OCI-LY1 (cell line): ENCODE measurements at regions not wholly inside any gene's neighbourhood (a gene's known extent, or its start where the extent isn't known, plus 50 kb on each side); places are given as distances from the start of the nearest gene placed in this dataset.

ENCODE experiments used
- H2AFZ ChIP-seq: fragments of 200-600 bp; sonication (generic), shearing (Covaris generic); 2 replicates; pipeline ENCODE4 v1.6.0; 2014; ENCODE audit warnings: antibody characterized with exemption, mild to moderate bottlenecking, low read length
- H3F3A ChIP-seq: fragments of 200-600 bp; sonication (generic), shearing (Covaris generic); 2 replicates; pipeline ENCODE4 v1.6.0; 2014; ENCODE audit warnings: mild to moderate bottlenecking, antibody characterized with exemption, low read length, moderate library complexity; ENCODE audit not compliant: insufficient read depth
- H3K27ac ChIP-seq: fragments of 200-600 bp; sonication (generic); 2 replicates; pipeline ENCODE4 v1.5.1; 2014; ENCODE audit warnings: low read length, mixed run types, mild to moderate bottlenecking, low read depth; ENCODE audit not compliant: poor library complexity, severe bottlenecking
- H3K27me3 ChIP-seq: fragments of 200-600 bp; sonication (generic); 2 replicates; pipeline ENCODE4 v1.6.0; 2014; ENCODE audit warnings: antibody characterized with exemption, mild to moderate bottlenecking, low read length, moderate library complexity; ENCODE audit not compliant: insufficient read depth
- H3K36me3 ChIP-seq: fragments of 200-600 bp; sonication (generic); 2 replicates; pipeline ENCODE4 v1.6.1; 2014; ENCODE audit warnings: mild to moderate bottlenecking, antibody characterized with exemption, low read length, moderate library complexity, mixed read lengths; ENCODE audit not compliant: insufficient read depth
- H3K4me1 ChIP-seq: fragments of 200-600 bp; sonication (generic); 2 replicates; pipeline ENCODE4 v1.5.1; 2014; ENCODE audit warnings: mild to moderate bottlenecking, low read length, moderate library complexity; ENCODE audit not compliant: insufficient read depth, severe bottlenecking
- H3K4me2 ChIP-seq: fragments of 200-600 bp; sonication (generic), shearing (Covaris generic); 2 replicates; pipeline ENCODE4 v1.6.1; 2014; ENCODE audit warnings: low read length
- H3K4me3 ChIP-seq: fragments of 200-600 bp; sonication (generic); 2 replicates; pipeline ENCODE4 v1.5.1; 2014; ENCODE audit warnings: low read length, low read depth, mild to moderate bottlenecking, mixed read lengths; ENCODE audit not compliant: poor library complexity, severe bottlenecking
- H3K79me2 ChIP-seq: fragments of 200-600 bp; shearing (Covaris generic); 2 replicates; pipeline ENCODE4 v1.6.1; 2016; ENCODE audit warnings: mixed run types, low read length, mixed read lengths; ENCODE audit not compliant: insufficient read depth
- H3K9ac ChIP-seq: fragments of 200-600 bp; sonication (generic), shearing (Covaris generic); 2 replicates; pipeline ENCODE4 v1.6.1; 2014; ENCODE audit warnings: mild to moderate bottlenecking, low read length, mixed read lengths
- H3K9me2 ChIP-seq: fragments of 200-600 bp; sonication (generic), shearing (Covaris generic); 2 replicates; pipeline ENCODE4 v1.6.1; 2014; ENCODE audit warnings: low read depth, mild to moderate bottlenecking, low read length, mixed read lengths
- H3K9me3 ChIP-seq: fragments of 200-600 bp; shearing (Covaris generic); 2 replicates; pipeline ENCODE4 v1.6.1; 2014; ENCODE audit warnings: low read length, mixed read lengths
- H4K20me1 ChIP-seq: fragments of 200-600 bp; sonication (generic), shearing (Covaris generic); 2 replicates; pipeline ENCODE4 v1.6.0; 2016; ENCODE audit warnings: mild to moderate bottlenecking, low read length; ENCODE audit not compliant: insufficient read depth
- CTCF ChIP-seq: fragments of 200-600 bp; sonication (generic), shearing (Covaris generic); IDR thresholded peaks from 2 replicates; pipeline ENCODE4 v1.5.1; 2017; ENCODE audit warnings: mild to moderate bottlenecking, antibody characterized with exemption, low read length, moderate library complexity, mixed read lengths
- EZH2 ChIP-seq: fragments of 200-600 bp; sonication (generic), shearing (Covaris generic); IDR thresholded peaks from 2 replicates; pipeline ENCODE4 v1.8.0; 2017; ENCODE audit warnings: borderline replicate concordance, mixed run types, mild to moderate bottlenecking, antibody characterized with exemption, low read length, moderate library complexity, mixed read lengths

GRCh38 chr6:134642279-134642678 lies 307.6 kb downstream of the ALDH8A1 start:
- no peak overlapping the region for H3K4me2 ChIP-seq
- H3K27me3 ChIP-seq: no peaks in the 10 kb centered on the region
- H3K9me3 ChIP-seq: no peaks in the 10 kb centered on the region
- no peaks in the 10 kb centered on the region for H4K20me1 ChIP-seq
- H3K36me3 ChIP-seq: no peaks in the 10 kb centered on the region
- H3K9me2 ChIP-seq: no peaks in the 10 kb centered on the region
- H3F3A ChIP-seq: no peaks in the 10 kb centered on the region
- H3K9ac ChIP-seq: no peak overlapping the region
- H2AFZ ChIP-seq: no peak overlapping the region
- H3K4me3 ChIP-seq: no peak overlapping the region
- no peak overlapping the region for H3K27ac ChIP-seq
- TF ChIP-seq CTCF (no peak), EZH2 (no peak)
- no peaks in the 10 kb centered on the region for H3K4me1 ChIP-seq
- H3K79me2 ChIP-seq: no peaks in the 10 kb centered on the region

- no peak overlapping the region for H3K27ac ChIP-seq
- no peak overlapping the region for H3K9ac ChIP-seq
- H3K9me3 ChIP-seq: no peaks in the 10 kb centered on the region
- H3K9me2 ChIP-seq: no peaks in the 10 kb centered on the region
- no peaks in the 10 kb centered on the region for H3K36me3 ChIP-seq
- no peak overlapping the region for H3K4me2 ChIP-seq
- TF ChIP-seq EZH2 (no peak), CTCF (peak; percentile 95)
- H2AFZ ChIP-seq: no peak overlapping the region
- H4K20me1 ChIP-seq: no peaks in the 10 kb centered on the region
- no peaks in the 10 kb centered on the region for H3K4me1 ChIP-seq
- H3K4me3 ChIP-seq: no peak overlapping the region
- no peaks in the 10 kb centered on the region for H3F3A ChIP-seq
- no peaks in the 10 kb centered on the region for H3K27me3 ChIP-seq
- no peaks in the 10 kb centered on the region for H3K79me2 ChIP-seq
Measured at GRCh38 chr6:134640975-134641429, 308.9 kb downstream of the ALDH8A1 start.

GRCh38 chr6:134640229-134640628 lies 309.7 kb downstream of the ALDH8A1 start:
- no peaks in the 10 kb centered on the region for H3K36me3 ChIP-seq
- no peak overlapping the region for H2AFZ ChIP-seq
- H3K4me2 ChIP-seq: no peak overlapping the region

More at GRCh38 chr6:134640229-134640628, 309.7 kb downstream of the ALDH8A1 start:
- H3K9me3 ChIP-seq: no peaks in the 10 kb centered on the region
- no peaks in the 10 kb centered on the region for H3K9me2 ChIP-seq
- no peaks in the 10 kb centered on the region for H3K27me3 ChIP-seq
- no peaks in the 10 kb centered on the region for H4K20me1 ChIP-seq
- H3K4me1 ChIP-seq: no peaks in the 10 kb centered on the region
- H3K27ac ChIP-seq: no peak overlapping the region
- H3K9ac ChIP-seq: no peak overlapping the region
- TF ChIP-seq EZH2: no peak
- no peak for TF ChIP-seq CTCF
- no peak overlapping the region for H3K4me3 ChIP-seq
- no peaks in the 10 kb centered on the region for H3K79me2 ChIP-seq
- H3F3A ChIP-seq: no peaks in the 10 kb centered on the region
